GM21423 (cell line): ENCODE measurements at regions not wholly inside any gene's neighbourhood (a gene's known extent, or its start where the extent isn't known, plus 50 kb on each side); places are given as distances from the start of the nearest gene placed in this dataset.

Source experiments
- ATAC-seq: cut with Tn5 transposase; IDR thresholded peaks from one replicate; pipeline ENCODE4 v1.9.1; 2021; ENCODE audit warnings: mild to moderate bottlenecking, moderate library complexity; ENCODE audit not compliant: unreplicated experiment

GRCh38 chr6:165884813-165885765 lies 222.0 kb upstream of the PDE10A start:
- peak; percentile 94 for ATAC-seq

- ATAC-seq, result no peak
Measured at GRCh38 chr6:165883851-165884640, 221.0 kb upstream of the PDE10A start.

GRCh38 chr6:165881806-165882205 lies 218.8 kb upstream of the PDE10A start:
- ATAC-seq, result no peak

DNA sequence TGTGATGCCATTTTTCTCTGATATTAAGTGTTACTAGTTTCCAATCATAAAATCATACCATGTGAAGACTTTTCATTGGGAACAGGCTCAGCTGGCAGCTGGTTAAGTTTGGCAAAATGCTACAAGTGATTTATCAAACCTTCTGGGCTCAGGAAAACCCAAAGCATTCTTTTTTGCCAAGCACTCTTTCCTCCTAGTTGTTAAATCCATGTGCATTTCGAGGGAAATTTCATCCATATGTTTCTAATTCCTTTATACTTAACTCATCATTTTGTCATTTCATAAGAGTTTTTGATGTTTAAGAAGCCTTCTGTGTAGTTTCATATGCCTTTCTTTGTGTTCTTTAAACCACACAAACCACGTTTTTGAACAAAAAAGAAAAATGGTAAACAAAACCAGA lies 217.6 kb upstream of the PDE10A start:
- ATAC-seq, result no peak

- no peak for ATAC-seq
Measured at GRCh38 chr6:165877773-165878172, 214.7 kb upstream of the PDE10A start.

DNA sequence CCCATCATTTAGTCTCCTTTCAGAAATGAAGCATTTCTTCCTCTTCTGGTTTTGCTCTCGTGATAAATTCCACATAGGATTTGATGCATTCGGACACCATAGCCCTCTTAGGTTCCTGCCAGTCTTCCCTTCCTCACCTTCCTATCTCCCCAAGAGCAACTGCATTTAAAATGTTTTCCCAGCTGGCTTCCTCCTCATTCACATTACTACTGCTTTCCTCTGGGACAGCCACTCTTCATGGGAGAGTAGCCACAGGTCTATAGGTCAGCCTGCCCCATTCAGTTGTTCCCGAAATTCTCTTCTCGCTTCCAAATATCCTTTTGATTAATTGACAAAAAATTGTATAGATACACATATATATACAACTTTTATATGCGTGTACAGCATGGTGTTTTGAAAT lies 214.2 kb upstream of the PDE10A start:
- ATAC-seq, result no peak

DNA sequence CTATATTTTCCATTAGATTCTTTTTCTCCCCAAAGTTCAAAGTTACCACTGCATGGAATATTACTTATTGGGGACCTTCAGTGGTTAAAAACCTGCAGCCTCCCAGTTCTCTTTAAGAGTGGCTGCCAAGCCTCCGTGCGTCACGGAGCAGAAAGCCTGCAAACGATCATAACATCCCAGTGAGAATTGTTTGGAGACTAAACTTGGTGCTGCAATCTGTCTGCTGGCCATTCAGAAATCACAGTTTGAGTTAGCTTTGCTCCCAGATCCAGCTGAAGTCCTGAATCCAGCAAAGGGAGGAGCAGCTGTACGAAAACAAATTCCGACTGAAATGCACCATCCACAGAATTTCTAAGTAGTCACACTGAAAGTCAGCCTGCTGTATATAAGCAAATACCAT lies 213.5 kb upstream of the PDE10A start:
- no peak for ATAC-seq

GRCh38 chr6:165875946-165876345 lies 212.9 kb upstream of the PDE10A start:
- no peak for ATAC-seq

GRCh38 chr6:165873976-165874375 lies 210.9 kb upstream of the PDE10A start:
- ATAC-seq, result no peak

- no peak for ATAC-seq
Measured at GRCh38 chr6:165872811-165873210, 209.8 kb upstream of the PDE10A start.

DNA sequence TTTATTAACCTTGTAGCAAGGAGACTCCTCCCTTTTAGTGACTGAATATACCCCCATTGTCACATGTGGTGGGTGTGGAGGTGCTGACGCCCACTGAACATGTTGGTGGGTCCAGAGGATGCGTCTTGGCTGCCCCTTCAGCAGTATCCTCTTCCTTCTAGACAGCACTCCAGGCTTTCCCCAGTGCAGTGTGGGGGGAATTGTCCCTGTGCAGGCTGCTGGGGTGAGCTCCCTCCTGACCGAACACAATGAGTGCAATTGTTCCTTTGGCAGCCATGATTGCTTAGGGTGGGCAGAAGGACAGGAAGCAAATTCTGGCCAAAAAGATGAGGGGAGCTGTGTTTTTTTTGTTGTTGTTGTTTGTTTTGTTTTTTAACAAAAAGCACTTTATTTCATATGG lies 209.3 kb upstream of the PDE10A start:
- no peak for ATAC-seq

- no peak for ATAC-seq
Measured at GRCh38 chr6:165871571-165871970, 208.5 kb upstream of the PDE10A start.

GRCh38 chr6:165869526-165869925 lies 206.5 kb upstream of the PDE10A start:
- ATAC-seq, result no peak

- ATAC-seq, result no peak
Measured at GRCh38 chr6:165864925-165865324, 201.9 kb upstream of the PDE10A start.

- no peak for ATAC-seq
Measured at GRCh38 chr6:165864218-165864617, 201.2 kb upstream of the PDE10A start.

DNA sequence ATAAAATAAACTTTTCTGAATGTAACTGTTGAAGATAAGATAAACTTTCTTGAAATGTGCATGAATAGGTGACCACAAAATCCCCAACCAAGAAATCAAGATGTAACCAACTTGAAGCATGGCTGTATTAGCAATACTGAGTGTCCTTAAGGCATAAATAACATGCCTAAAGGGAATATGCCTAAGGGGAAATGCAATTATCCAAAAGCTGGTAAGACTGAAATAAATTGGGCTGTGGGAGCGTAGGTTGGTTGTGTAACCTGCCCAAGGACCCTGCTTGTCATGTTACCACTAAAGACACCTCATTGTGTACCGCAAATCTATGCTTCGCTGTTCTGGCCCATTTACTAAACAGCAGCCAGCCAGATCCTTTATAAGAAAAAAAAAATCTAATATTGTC lies 200.8 kb upstream of the PDE10A start:
- ATAC-seq, result no peak

- no peak for ATAC-seq
Measured at GRCh38 chr6:165862813-165863212, 199.8 kb upstream of the PDE10A start.

GRCh38 chr6:165861226-165861625 lies 198.2 kb upstream of the PDE10A start:
- ATAC-seq, result no peak

DNA sequence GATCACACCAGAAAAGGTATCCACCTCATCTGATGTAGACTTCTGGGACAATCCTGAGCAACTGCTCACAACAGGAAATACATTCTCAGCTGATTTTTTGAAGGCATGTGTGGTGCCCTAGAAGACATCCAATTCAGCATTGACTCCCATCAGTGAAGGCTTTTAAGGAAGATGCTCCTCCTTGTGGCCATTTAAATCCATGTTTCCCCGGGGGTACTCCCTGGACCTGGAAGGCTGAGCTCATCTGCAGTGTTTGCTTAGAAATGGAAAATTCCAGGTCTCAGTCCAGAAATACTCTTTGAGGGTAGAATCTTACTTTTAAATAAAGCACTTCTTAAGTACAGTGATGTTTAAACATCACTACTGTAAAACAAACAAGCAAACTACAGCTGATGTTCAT lies 195.5 kb upstream of the PDE10A start:
- ATAC-seq, result no peak

GRCh38 chr6:165855856-165856255 lies 192.8 kb upstream of the PDE10A start:
- ATAC-seq, result no peak

GRCh38 chr6:165854863-165855593 lies 192.0 kb upstream of the PDE10A start:
- no peak for ATAC-seq
